Muscle layer of colon (tissue), 2 donors: ENCODE measurements at regions not wholly inside any gene's neighbourhood (a gene's known extent, or its start where the extent isn't known, plus 50 kb on each side); places are given as distances from the start of the nearest gene placed in this dataset.

Source experiments
- H3K27ac ChIP-seq: one replicate; pipeline ENCODE4 v1.7.0; 2013; ENCODE audit warnings: low read depth, mild to moderate bottlenecking, low read length, moderate library complexity
- H3K27me3 ChIP-seq, 2 donors: one replicate each; pipeline ENCODE4 v1.7.0; 2013; ENCODE audit warnings: low read length in 2 of 2, mild to moderate bottlenecking in 2 of 2; ENCODE audit not compliant: insufficient read depth in 2 of 2, control insufficient read depth in 1 of 2
- H3K36me3 ChIP-seq: one replicate; pipeline ENCODE4 v1.7.0; 2013; ENCODE audit warnings: mild to moderate bottlenecking, low read length; ENCODE audit not compliant: insufficient read depth
- H3K4me1 ChIP-seq: one replicate; pipeline ENCODE4 v1.7.0; 2013; ENCODE audit warnings: mild to moderate bottlenecking, low read length; ENCODE audit not compliant: insufficient read depth
- H3K4me3 ChIP-seq, 2 donors: one replicate each; pipeline ENCODE4 v1.7.0; 2013; ENCODE audit warnings: low read length in 2 of 2, low read depth in 1 of 2, mild to moderate bottlenecking in 1 of 2, moderate library complexity in 1 of 2
- H3K9ac ChIP-seq: one replicate; pipeline ENCODE4 v1.7.0; 2013; ENCODE audit warnings: low read length
- H3K9me3 ChIP-seq: one replicate; pipeline ENCODE4 v1.7.0; 2013; ENCODE audit warnings: mild to moderate bottlenecking, low read length
- donor health status: abdominal sarcoma.
- donor health status: Adenocarcinoma of cecum.

DNA sequence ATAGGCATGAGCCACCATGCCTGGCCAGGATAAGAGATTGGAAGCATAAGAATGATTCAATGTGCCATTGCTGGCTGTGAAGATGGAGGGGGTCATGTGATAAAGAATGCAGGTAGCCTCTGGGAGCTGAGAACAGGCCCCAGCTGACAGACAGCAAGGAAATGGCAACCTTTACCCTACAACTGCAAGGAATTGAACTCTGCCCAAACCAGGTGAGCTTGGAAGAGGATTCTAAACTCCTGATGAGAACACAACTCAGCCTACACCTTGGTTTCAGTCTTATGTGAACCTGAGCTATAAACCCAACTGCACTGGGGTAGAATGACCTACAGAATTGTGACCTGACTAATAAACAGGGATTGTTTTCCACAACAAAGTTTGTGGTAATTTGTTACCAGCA, 82.0 kb upstream of the AKIRIN2 start:
- no peak overlapping the region for H3K9ac ChIP-seq
- no peaks in the 10 kb centered on the region for H3K9me3 ChIP-seq
- H3K27ac ChIP-seq, result no peak overlapping the region
- H3K4me1 ChIP-seq, result no peaks in the 10 kb centered on the region
- no peak overlapping the region for H3K4me3 ChIP-seq
- no peaks in the 10 kb centered on the region for H3K36me3 ChIP-seq
- H3K27me3 ChIP-seq, result no peaks in the 10 kb centered on the region

DNA sequence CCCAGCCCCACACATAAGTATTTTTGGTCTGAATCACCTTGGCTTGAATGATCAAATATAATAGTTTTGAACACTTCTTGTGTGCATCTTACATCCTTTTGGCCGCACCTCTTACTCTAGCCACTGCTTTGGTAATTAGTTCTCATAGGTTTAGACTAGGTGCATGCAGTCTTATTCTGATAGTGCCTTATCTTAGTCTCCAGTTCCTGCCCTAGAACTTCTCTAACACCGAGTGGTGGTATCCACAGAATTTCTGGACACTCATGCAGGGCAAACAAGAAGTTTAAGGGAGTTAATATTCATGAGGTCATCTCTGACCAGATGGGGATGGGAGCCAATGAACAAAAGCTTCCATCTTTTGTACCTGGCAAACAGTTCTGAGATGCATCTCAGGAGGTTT, 77.5 kb upstream of the AKIRIN2 start:
- Histone ChIP-seq H3K36me3 (no peaks in the 10 kb centered on the region), H3K4me3 (no peak overlapping the region), H3K4me1 (no peaks in the 10 kb centered on the region), H3K9ac (no peak overlapping the region), H3K27ac (no peak overlapping the region), H3K27me3 (no peaks in the 10 kb centered on the region), H3K9me3 (no peaks in the 10 kb centered on the region)

DNA sequence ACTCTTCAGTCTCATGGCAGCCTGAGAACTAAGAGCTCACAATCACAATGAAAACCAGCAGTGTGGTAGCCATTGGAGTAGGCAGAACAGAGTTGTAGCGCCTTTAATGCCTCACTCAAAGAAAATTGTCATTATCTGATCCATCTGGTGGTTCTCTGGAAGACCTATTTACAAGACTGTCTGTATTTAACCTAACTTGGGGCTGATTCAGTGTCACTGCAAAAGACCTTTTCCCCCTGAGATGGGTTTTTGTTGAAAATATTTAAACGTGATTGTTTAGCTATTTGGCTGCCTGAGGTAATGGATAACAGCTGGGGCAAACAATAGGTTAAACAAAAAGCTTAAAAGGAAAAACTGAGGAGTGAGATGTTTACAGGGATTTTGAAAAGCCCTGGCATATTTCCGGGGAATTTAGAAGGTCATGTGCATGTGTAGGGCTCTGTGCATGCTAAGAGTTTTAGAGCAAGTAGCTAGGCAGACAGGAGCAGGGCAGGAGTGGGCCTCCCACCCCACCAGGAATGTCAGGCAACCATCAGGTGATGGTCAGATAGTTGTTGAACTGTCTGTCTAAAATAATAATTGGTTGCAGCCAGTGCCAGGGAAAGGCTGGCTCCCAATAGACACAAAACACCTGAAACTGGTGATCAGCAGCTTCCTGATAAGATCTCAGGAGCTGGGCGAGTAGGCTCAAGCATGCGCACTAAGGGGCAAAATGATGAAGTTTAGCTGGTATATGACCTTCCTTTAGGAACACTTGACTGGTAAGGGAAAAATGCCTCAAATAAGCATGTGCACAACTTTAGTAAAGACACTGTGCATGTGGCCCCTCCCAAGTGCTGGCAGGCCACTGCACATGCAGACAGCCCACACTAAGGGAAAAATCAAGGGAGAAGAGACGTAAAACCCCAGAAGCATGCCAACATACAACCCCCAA, 70.8 kb upstream of the AKIRIN2 start:
- Histone ChIP-seq H3K4me3 (no peak overlapping the region), H3K27ac (no peak overlapping the region), H3K9ac (no peak overlapping the region), H3K4me1 (no peaks in the 10 kb centered on the region), H3K9me3 (no peaks in the 10 kb centered on the region), H3K27me3 (no peaks in the 10 kb centered on the region), H3K36me3 (no peaks in the 10 kb centered on the region)

DNA sequence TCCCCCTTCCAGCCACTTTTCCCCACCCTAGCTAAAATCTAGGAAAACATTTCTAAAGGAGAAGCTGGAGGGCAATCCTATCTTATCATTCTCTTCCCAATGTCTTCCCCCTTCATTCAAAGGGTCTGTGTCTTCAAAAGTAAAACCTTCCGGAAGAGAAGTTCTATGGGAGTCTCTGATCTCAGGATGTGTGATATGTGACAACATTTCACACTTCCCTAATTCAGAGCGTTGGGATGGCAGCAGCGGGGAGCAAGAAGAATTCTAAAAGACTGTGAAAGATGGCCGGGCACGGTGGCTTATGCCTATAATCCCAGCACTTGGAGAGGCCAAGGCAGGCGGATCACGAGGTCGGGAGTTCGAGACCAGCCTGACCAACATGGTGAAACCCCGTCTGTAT, 65.4 kb upstream of the AKIRIN2 start:
- no peak overlapping the region for H3K9ac ChIP-seq
- H3K27me3 ChIP-seq, result no peaks in the 10 kb centered on the region
- H3K9me3 ChIP-seq, result no peaks in the 10 kb centered on the region
- H3K4me3 ChIP-seq, result no peak overlapping the region
- no peaks in the 10 kb centered on the region for H3K4me1 ChIP-seq
- no peak overlapping the region for H3K27ac ChIP-seq
- H3K36me3 ChIP-seq, result no peaks in the 10 kb centered on the region

DNA sequence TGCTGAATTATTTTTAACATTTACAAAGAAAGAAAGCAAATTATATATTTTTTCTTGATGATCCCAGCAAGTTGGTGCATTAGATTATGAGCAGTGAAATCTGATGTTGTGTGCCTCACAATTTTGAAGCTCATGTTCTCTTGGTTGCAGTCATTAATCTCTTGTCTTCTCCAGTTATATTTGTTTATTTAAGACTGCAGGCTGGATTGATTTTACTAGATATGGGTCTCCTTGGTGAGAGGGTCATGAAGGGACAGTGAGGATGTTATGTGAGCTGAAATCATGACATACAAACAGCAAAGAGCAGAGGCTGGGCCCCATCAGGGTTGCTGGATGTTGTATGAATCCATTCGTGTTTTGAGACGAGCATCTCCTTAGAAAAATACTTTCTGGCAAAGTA, 64.2 kb upstream of the AKIRIN2 start:
- Histone ChIP-seq H3K36me3 (no peaks in the 10 kb centered on the region), H3K9me3 (no peaks in the 10 kb centered on the region), H3K9ac (no peak overlapping the region), H3K27me3 (no peaks in the 10 kb centered on the region), H3K4me1 (no peaks in the 10 kb centered on the region), H3K4me3 (no peak overlapping the region), H3K27ac (no peak overlapping the region)

DNA sequence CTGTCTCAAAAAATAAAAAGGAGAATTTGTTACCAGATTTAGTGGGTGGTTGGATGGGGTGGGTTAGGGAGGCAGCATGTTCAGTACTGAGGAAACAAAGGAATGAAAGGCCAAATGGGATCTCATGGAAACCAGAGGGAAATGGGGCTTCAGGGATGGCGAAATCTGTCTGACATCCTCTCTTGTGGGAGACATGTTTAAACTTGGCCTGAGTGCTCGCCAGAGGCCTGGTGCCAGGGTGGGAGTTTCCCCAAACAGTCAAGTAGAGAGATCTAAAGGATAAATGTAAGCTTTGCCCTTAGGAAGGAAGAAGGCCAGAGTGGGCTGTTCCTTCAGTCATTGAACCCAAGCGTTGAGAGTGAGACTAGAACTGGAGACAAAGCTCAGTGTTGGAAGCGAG, 61.9 kb upstream of the AKIRIN2 start:
- Histone ChIP-seq H3K4me1 (no peaks in the 10 kb centered on the region), H3K27me3 (no peaks in the 10 kb centered on the region), H3K9me3 (no peaks in the 10 kb centered on the region)

DNA sequence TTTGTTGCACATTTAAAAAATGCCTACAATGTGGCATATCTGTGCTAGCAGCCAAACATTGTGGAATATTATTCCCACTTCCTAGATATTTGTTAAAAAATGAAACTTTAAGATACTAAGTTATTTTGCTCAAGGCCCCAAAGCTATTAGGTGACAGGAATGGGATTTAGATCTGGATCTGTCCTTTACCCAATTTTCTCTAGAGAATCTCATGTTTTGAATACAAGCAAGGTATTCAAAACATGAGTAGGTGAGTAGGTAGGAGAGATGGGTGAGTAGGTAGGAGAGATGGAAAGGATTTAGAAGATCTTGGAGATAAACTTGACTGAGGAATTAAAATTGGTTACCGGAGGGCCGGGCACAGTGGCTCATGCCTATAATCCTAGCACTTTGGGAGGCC, 61.2 kb upstream of the AKIRIN2 start:
- Histone ChIP-seq H3K36me3 (no peaks in the 10 kb centered on the region), H3K27me3 (no peaks in the 10 kb centered on the region), H3K4me3 (no peak overlapping the region), H3K4me1 (no peaks in the 10 kb centered on the region), H3K9me3 (no peaks in the 10 kb centered on the region), H3K27ac (no peak overlapping the region), H3K9ac (no peak overlapping the region)

More for the DNA sequence above, 61.9 kb upstream of the AKIRIN2 start:
- no peak overlapping the region for H3K27ac ChIP-seq
- H3K9ac ChIP-seq, result no peak overlapping the region
- H3K36me3 ChIP-seq, result no peaks in the 10 kb centered on the region
- no peak overlapping the region for H3K4me3 ChIP-seq

DNA sequence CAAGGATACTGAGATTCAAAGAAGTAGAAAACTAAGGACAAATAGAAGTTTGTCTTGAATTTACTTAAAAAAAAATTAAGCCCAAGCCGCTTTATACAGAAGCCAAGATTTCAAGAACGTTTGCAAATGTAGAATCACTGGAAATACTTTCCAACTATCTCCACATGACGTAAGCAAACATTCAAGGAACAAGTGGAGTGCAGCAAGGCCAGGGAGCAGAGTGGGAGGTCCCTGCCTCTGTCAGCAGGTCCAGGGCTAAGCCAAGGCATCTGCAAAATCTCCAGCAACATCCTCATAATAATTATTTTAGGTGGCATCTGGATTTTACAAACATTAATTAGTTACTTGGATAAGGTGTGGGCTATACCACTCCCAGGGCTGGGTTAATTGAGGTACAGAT, 60.1 kb upstream of the AKIRIN2 start:
- H3K27ac ChIP-seq, result no peak overlapping the region
- H3K36me3 ChIP-seq, result no peaks in the 10 kb centered on the region
- H3K9me3 ChIP-seq, result no peaks in the 10 kb centered on the region
- no peak overlapping the region for H3K4me3 ChIP-seq
- no peak overlapping the region for H3K9ac ChIP-seq
- no peaks in the 10 kb centered on the region for H3K4me1 ChIP-seq
- H3K27me3 ChIP-seq, result no peaks in the 10 kb centered on the region

DNA sequence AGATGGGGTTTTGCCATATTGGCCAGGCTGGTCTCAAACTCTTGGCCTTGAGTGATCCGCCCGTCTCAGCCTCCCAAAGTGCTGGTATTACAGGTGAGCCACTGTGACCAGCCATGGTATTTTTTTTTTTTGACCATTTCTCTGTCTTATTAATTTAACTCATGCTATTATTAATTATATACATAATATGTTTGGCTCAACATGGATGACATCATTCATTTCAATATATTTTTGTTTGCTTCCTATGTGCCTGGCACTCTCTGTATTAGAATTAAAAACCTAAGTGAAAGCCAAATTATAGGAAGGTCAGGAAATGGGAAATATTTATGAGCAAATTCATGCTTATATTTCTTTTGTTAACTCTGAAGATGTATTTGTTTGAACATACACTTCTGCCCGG, 55.8 kb upstream of the AKIRIN2 start:
- H3K9me3 ChIP-seq, result no peaks in the 10 kb centered on the region
- H3K36me3 ChIP-seq, result no peaks in the 10 kb centered on the region
- no peak overlapping the region for H3K27ac ChIP-seq
- no peaks in the 10 kb centered on the region for H3K4me1 ChIP-seq
- no peaks in the 10 kb centered on the region for H3K27me3 ChIP-seq
- H3K9ac ChIP-seq, result no peak overlapping the region
- H3K4me3 ChIP-seq, result no peak overlapping the region

DNA sequence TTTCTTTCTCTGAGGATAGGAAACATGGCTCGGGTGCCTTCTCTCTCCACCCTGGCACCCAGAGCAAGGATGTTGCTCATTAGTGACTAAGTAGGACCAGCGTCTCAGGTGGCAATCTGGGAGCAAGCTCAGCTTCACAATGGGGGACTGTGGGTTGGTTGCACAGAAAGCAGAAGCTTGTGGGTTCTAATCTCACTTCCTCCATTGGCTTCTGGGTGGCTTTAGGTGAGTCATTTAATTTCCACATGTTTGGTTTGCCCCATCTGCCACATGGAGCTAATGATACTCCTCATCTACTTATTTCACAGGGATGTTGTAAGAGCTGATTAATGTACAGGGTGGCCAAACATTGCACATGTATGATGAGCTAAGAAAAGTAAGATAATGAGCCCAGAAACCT, 54.8 kb upstream of the AKIRIN2 start:
- Histone ChIP-seq H3K4me3 (no peak overlapping the region), H3K27ac (no peak overlapping the region), H3K36me3 (no peaks in the 10 kb centered on the region), H3K27me3 (no peaks in the 10 kb centered on the region), H3K4me1 (no peaks in the 10 kb centered on the region), H3K9ac (no peak overlapping the region), H3K9me3 (no peaks in the 10 kb centered on the region)

DNA sequence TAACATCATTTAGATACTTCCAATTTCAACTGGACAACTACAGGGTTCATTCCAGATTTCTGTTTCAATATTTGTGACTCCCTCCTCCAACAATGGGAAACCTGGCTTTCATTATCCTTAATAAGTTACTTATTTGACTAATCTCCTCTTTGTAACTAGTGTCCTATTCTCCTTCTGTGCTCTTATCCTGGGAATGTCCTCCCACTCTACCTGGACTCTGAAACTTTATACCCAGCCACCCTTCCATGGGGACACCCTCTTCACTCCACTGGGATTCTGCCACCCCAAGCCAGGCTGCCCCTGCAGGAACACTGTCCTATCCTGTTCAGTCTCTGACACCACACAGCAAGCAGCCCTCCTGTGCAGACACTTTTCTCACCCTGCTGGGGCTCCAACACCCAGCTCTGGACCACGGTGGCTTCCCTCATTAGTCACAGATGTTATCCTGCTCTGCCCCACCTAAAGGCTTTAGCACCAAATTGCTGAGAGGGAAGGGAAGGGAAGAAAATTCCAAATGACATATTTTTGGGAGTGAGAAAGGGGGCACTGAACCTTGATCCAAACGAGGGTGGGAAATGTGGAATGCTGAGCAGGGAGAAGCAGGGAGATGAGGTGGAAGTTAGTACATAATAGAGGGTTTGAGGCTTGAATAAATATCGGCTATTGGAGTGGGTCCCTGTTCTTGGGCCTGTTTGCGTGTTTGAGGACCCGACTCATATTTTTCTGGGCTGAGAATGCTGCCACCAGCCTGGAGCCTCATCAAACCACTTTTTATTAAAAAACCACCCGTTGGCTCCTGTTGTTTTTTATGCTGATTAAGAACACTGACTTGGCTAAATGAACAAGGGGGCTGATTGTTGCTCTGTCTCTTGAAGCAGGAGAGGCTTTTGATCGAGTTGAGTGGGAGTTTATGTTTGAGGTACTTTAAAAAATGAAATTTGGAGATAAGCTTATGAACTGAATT, 54.0 kb upstream of the AKIRIN2 start:
- Histone ChIP-seq H3K36me3 (no peaks in the 10 kb centered on the region), H3K4me1 (no peaks in the 10 kb centered on the region), H3K4me3 (no peak overlapping the region), H3K27me3 (no peaks in the 10 kb centered on the region), H3K27ac (no peak overlapping the region), H3K9ac (no peak overlapping the region), H3K9me3 (no peaks in the 10 kb centered on the region)
